ENCODE measurements at regions not wholly inside any gene's neighbourhood (a gene's known extent, or its start where the extent isn't known, plus 50 kb on each side); places are given as distances from the start of the nearest gene placed in this dataset.

DNA sequence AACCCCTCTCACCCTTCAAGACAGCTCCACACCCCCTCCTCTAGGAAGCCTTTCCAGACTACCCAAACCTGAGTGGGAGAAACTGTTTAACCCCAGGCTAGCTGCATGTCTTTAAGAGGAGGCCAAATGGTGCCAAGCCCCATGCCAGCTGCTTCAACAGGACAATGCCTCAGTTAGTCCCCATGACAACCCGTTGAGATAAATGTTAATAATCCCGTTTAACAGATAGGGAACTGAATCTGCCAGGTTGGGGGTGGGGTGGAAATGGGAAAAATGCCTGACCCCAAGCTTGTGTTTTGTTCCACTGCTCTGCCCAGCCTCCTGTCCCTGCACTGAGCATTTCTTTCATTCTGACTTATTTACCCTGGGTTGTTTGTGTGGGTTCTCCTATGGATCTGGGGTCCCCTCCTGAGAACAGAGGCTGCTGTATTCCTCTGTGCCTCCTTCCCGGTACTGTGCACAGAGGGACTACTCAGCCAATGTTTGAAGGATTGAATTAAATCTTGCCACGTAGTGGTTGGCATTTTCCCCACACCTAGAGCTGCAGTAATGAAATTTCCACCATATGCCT lies 452.6 kb upstream of the ZMIZ1 start:
- H3K79me2 ChIP-seq (ENCODE audit: control insufficient read depth, insufficient read depth, low read length) = no peaks in the 10 kb centered on the region
- no peaks in the 10 kb centered on the region for H4K20me1 ChIP-seq (ENCODE audit: control insufficient read depth, extremely low read depth, insufficient read depth, low read length)
- no peak overlapping the region for H3K9ac ChIP-seq (ENCODE audit: insufficient read depth, low read length)
- TF ChIP-seq, protein P1, sequence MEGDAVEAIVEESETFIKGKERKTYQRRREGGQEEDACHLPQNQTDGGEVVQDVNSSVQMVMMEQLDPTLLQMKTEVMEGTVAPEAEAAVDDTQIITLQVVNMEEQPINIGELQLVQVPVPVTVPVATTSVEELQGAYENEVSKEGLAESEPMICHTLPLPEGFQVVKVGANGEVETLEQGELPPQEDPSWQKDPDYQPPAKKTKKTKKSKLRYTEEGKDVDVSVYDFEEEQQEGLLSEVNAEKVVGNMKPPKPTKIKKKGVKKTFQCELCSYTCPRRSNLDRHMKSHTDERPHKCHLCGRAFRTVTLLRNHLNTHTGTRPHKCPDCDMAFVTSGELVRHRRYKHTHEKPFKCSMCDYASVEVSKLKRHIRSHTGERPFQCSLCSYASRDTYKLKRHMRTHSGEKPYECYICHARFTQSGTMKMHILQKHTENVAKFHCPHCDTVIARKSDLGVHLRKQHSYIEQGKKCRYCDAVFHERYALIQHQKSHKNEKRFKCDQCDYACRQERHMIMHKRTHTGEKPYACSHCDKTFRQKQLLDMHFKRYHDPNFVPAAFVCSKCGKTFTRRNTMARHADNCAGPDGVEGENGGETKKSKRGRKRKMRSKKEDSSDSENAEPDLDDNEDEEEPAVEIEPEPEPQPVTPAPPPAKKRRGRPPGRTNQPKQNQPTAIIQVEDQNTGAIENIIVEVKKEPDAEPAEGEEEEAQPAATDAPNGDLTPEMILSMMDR (conservative IDR thresholded peaks at IDR 0.05 in 1 of 2, IDR thresholded peaks at IDR 0.05 in 1 of 2; ENCODE audit: low read depth in 1 of 2, low read length in 2 of 2) = no peak
- TF ChIP-seq EZH2 (IDR thresholded peaks at IDR 0.05; ENCODE audit: low read length, missing control alignments) = no peak
- no peak overlapping the region for H3K4me2 ChIP-seq (ENCODE audit: extremely low read depth, insufficient read depth, low read length)
- no peak overlapping the region for H3K27ac ChIP-seq (ENCODE audit: insufficient read depth, low read length)
- H3K9me3 ChIP-seq (ENCODE audit: control insufficient read depth, insufficient read depth, low read depth, low read length) = no peaks in the 10 kb centered on the region
- no peak for DNase-seq (ENCODE audit: low read depth in 2 of 2)
- no peaks in the 10 kb centered on the region for H3K4me1 ChIP-seq (ENCODE audit: control insufficient read depth, extremely low read depth, insufficient read depth, low read length)
- no peaks in the 10 kb centered on the region for H3K36me3 ChIP-seq (ENCODE audit: control insufficient read depth, insufficient read depth, low read length)
- H3K4me3 ChIP-seq (replicated peaks in 1 of 4; ENCODE audit: control extremely low read depth in 1 of 4, insufficient read depth in 1 of 4, low read depth in 3 of 4, low read length in 4 of 4) = no peak overlapping the region
- no peak overlapping the region for H2AFZ ChIP-seq (ENCODE audit: low read length)
- H3K27me3 ChIP-seq (ENCODE audit: control insufficient read depth, insufficient read depth, low read length) = peaks cover 19% of the 10 kb centered on the region

DNA sequence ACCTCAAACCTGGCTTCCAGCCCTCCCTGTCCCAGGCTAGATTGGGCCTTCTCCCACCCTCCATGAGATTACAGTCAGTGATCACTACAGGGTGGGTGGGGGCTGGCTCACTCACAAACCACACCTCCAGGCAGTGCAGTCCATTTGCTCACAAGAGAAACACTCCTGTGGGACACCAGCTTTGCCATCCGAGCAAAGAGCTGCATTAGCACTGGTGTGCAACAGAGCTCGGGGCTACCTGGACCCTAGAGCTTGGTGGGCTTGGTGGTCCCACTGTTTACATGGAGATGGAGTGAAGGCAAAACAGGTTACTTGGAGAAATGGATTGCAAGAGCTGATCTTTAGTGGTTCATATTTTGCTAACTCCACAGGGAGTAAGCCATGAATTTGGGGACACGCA lies 451.7 kb upstream of the ZMIZ1 start:
- DNase-seq (ENCODE audit: low read depth in 2 of 2) = no peak
- no peaks in the 10 kb centered on the region for H3K9me3 ChIP-seq (ENCODE audit: control insufficient read depth, insufficient read depth, low read depth, low read length)
- no peaks in the 10 kb centered on the region for H3K4me1 ChIP-seq (ENCODE audit: control insufficient read depth, extremely low read depth, insufficient read depth, low read length)
- no peak overlapping the region for H3K9ac ChIP-seq (ENCODE audit: insufficient read depth, low read length)
- H3K36me3 ChIP-seq (ENCODE audit: control insufficient read depth, insufficient read depth, low read length) = no peaks in the 10 kb centered on the region
- H3K4me2 ChIP-seq (ENCODE audit: extremely low read depth, insufficient read depth, low read length) = no peak overlapping the region
- H4K20me1 ChIP-seq (ENCODE audit: control insufficient read depth, extremely low read depth, insufficient read depth, low read length) = no peaks in the 10 kb centered on the region
- H3K27me3 ChIP-seq (ENCODE audit: control insufficient read depth, insufficient read depth, low read length) = peaks cover 19% of the 10 kb centered on the region
- H3K79me2 ChIP-seq (ENCODE audit: control insufficient read depth, insufficient read depth, low read length) = no peaks in the 10 kb centered on the region
- H3K27ac ChIP-seq (ENCODE audit: insufficient read depth, low read length) = no peak overlapping the region
- no peak overlapping the region for H2AFZ ChIP-seq (ENCODE audit: low read length)
- TF ChIP-seq, protein P1 (conservative IDR thresholded peaks at IDR 0.05 in 1 of 2, IDR thresholded peaks at IDR 0.05 in 1 of 2; ENCODE audit: low read depth in 1 of 2, low read length in 2 of 2) = no peak
- no peak for TF ChIP-seq EZH2 (IDR thresholded peaks at IDR 0.05; ENCODE audit: low read length, missing control alignments)
- no peak overlapping the region for H3K4me3 ChIP-seq (replicated peaks in 1 of 4; ENCODE audit: control extremely low read depth in 1 of 4, insufficient read depth in 1 of 4, low read depth in 3 of 4, low read length in 4 of 4)

DNA sequence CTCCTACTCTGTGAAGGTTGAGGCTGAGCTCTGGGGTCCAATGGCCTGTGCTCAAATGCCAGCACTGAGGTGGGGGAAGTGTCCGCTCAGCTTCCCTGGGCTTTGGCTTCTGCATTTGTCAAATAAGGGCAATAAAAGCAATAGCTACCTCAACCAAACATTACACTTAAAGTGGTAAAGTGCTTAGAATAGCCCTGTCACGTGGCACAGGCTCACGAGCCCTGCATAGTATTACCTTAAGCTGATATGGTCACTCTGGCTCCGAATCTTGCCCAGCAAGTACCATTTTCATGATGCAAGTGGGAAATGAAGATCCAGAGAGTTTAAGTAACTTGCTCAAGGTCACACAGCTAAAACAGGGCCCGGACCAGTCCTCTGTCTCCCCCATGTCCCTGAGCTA lies 451.1 kb upstream of the ZMIZ1 start:
- no peak for DNase-seq (ENCODE audit: low read depth in 2 of 2)
- H3K9ac ChIP-seq (ENCODE audit: insufficient read depth, low read length) = no peak overlapping the region
- no peaks in the 10 kb centered on the region for H3K36me3 ChIP-seq (ENCODE audit: control insufficient read depth, insufficient read depth, low read length)
- H4K20me1 ChIP-seq (ENCODE audit: control insufficient read depth, extremely low read depth, insufficient read depth, low read length) = no peaks in the 10 kb centered on the region
- H3K27me3 ChIP-seq (ENCODE audit: control insufficient read depth, insufficient read depth, low read length) = peaks cover 19% of the 10 kb centered on the region
- H3K79me2 ChIP-seq (ENCODE audit: control insufficient read depth, insufficient read depth, low read length) = no peaks in the 10 kb centered on the region
- H3K4me1 ChIP-seq (ENCODE audit: control insufficient read depth, extremely low read depth, insufficient read depth, low read length) = no peaks in the 10 kb centered on the region
- H2AFZ ChIP-seq (ENCODE audit: low read length) = no peak overlapping the region
- H3K4me3 ChIP-seq (replicated peaks in 1 of 4; ENCODE audit: control extremely low read depth in 1 of 4, insufficient read depth in 1 of 4, low read depth in 3 of 4, low read length in 4 of 4) = no peak overlapping the region
- TF ChIP-seq, protein P1 (conservative IDR thresholded peaks at IDR 0.05 in 1 of 2, IDR thresholded peaks at IDR 0.05 in 1 of 2; ENCODE audit: low read depth in 1 of 2, low read length in 2 of 2) = no peak
- TF ChIP-seq EZH2 (IDR thresholded peaks at IDR 0.05; ENCODE audit: low read length, missing control alignments) = no peak
- H3K9me3 ChIP-seq (ENCODE audit: control insufficient read depth, insufficient read depth, low read depth, low read length) = no peaks in the 10 kb centered on the region
- H3K27ac ChIP-seq (ENCODE audit: insufficient read depth, low read length) = no peak overlapping the region
- H3K4me2 ChIP-seq (ENCODE audit: extremely low read depth, insufficient read depth, low read length) = no peak overlapping the region
